ENCODE measurements at regions not wholly inside any gene's neighbourhood (a gene's known extent, or its start where the extent isn't known, plus 50 kb on each side); places are given as distances from the start of the nearest gene placed in this dataset.

DNA sequence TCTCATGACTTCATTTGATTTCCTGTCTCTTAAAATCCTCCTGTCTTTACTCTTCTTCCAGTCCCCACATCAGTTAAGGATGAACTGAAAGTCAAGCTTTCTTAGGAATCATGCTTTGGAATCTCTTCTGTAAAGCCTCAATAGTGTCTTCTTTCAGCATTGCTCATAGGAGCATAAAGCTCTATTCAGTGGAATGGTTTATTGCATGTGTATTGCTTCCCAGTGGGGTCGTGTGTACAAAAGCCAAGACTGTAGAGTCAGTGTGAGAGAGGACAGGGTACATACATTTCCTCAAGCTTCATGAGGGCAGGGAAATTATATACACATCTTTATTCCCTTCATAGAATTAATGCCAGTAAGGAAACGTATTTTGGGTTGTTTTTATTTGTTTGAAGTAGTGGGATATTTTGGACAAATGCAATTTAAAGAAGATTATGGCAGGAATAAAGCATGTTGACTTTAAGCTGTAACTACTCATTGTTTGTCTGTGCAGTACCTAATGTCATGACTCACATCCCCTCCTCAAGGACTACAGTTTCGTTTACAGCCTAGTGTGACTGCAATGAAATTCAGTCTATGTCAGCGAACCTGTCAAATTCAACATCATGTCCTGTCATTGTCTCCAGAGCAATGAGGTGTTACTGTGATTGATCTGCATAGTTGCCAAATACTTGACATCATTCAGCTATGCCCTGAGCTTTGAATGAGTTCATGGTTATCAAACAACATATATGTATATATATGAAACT is 2164.2 kb downstream of the NCAM2 start:
- TF ChIP-seq POLR2AphosphoS5 (IDR thresholded peaks at IDR 0.05; ENCODE audit: low read depth, low read length) (no peak), TCF7L2 (IDR thresholded peaks at IDR 0.05; ENCODE audit: low read depth, low read length) (no peak)
- TF ChIP-seq, protein P1, sequence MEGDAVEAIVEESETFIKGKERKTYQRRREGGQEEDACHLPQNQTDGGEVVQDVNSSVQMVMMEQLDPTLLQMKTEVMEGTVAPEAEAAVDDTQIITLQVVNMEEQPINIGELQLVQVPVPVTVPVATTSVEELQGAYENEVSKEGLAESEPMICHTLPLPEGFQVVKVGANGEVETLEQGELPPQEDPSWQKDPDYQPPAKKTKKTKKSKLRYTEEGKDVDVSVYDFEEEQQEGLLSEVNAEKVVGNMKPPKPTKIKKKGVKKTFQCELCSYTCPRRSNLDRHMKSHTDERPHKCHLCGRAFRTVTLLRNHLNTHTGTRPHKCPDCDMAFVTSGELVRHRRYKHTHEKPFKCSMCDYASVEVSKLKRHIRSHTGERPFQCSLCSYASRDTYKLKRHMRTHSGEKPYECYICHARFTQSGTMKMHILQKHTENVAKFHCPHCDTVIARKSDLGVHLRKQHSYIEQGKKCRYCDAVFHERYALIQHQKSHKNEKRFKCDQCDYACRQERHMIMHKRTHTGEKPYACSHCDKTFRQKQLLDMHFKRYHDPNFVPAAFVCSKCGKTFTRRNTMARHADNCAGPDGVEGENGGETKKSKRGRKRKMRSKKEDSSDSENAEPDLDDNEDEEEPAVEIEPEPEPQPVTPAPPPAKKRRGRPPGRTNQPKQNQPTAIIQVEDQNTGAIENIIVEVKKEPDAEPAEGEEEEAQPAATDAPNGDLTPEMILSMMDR (IDR thresholded peaks at IDR 0.05), result no peak

Measured in Panc1 (cell line).